ENCODE measurements at regions not wholly inside any gene's neighbourhood (a gene's known extent, or its start where the extent isn't known, plus 50 kb on each side); places are given as distances from the start of the nearest gene placed in this dataset.
"Not testable (repeated sequence)": the region's sequence is repeated elsewhere in the genome, so short reads cannot be mapped to it uniquely, and the experiment has no call there.

- not testable (repeated sequence) for TF ChIP-seq MAX (IDR thresholded peaks at IDR 0.05; ENCODE audit: low read depth); FOSL2 (IDR thresholded peaks at IDR 0.05; ENCODE audit: borderline replicate concordance, low read depth); CTCF (IDR thresholded peaks at IDR 0.05); SMC3 (IDR thresholded peaks at IDR 0.05; ENCODE audit: low read depth, low read length); EP300 (IDR thresholded peaks at IDR 0.05; ENCODE audit: borderline replicate concordance in 1 of 2, low read depth in 1 of 2, low read length in 1 of 2); TCF12 (IDR thresholded peaks at IDR 0.05); EZH2phosphoT487 (IDR thresholded peaks at IDR 0.05; ENCODE audit: borderline replicate concordance, low read depth)
- TF ChIP-seq, protein P1, sequence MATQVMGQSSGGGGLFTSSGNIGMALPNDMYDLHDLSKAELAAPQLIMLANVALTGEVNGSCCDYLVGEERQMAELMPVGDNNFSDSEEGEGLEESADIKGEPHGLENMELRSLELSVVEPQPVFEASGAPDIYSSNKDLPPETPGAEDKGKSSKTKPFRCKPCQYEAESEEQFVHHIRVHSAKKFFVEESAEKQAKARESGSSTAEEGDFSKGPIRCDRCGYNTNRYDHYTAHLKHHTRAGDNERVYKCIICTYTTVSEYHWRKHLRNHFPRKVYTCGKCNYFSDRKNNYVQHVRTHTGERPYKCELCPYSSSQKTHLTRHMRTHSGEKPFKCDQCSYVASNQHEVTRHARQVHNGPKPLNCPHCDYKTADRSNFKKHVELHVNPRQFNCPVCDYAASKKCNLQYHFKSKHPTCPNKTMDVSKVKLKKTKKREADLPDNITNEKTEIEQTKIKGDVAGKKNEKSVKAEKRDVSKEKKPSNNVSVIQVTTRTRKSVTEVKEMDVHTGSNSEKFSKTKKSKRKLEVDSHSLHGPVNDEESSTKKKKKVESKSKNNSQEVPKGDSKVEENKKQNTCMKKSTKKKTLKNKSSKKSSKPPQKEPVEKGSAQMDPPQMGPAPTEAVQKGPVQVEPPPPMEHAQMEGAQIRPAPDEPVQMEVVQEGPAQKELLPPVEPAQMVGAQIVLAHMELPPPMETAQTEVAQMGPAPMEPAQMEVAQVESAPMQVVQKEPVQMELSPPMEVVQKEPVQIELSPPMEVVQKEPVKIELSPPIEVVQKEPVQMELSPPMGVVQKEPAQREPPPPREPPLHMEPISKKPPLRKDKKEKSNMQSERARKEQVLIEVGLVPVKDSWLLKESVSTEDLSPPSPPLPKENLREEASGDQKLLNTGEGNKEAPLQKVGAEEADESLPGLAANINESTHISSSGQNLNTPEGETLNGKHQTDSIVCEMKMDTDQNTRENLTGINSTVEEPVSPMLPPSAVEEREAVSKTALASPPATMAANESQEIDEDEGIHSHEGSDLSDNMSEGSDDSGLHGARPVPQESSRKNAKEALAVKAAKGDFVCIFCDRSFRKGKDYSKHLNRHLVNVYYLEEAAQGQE (IDR thresholded peaks at IDR 0.05; ENCODE audit: low read depth, low read length): not testable (repeated sequence)
- TF ChIP-seq, protein P2, sequence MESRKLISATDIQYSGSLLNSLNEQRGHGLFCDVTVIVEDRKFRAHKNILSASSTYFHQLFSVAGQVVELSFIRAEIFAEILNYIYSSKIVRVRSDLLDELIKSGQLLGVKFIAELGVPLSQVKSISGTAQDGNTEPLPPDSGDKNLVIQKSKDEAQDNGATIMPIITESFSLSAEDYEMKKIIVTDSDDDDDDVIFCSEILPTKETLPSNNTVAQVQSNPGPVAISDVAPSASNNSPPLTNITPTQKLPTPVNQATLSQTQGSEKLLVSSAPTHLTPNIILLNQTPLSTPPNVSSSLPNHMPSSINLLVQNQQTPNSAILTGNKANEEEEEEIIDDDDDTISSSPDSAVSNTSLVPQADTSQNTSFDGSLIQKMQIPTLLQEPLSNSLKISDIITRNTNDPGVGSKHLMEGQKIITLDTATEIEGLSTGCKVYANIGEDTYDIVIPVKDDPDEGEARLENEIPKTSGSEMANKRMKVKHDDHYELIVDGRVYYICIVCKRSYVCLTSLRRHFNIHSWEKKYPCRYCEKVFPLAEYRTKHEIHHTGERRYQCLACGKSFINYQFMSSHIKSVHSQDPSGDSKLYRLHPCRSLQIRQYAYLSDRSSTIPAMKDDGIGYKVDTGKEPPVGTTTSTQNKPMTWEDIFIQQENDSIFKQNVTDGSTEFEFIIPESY (IDR thresholded peaks at IDR 0.05; ENCODE audit: borderline replicate concordance, low read depth): not testable (repeated sequence)
Measured at GRCh38 chr2:111510384-111510783, 373.6 kb downstream of the ANAPC1 start.
